Adrenal gland (tissue), 5 donors: ENCODE measurements at regions not wholly inside any gene's neighbourhood (a gene's known extent, or its start where the extent isn't known, plus 50 kb on each side); places are given as distances from the start of the nearest gene placed in this dataset.

Experiments
- CTCF ChIP-seq, 6 experiments: fragments of 450-650 bp in 4 of 6; fragments of 200-600 bp in 2 of 6; sonication (generic) in 1 of 6; IDR thresholded peaks; 1 replicate in 5 of 6; 2 replicates in 1 of 6; pipeline versions ENCODE4 v1.5.1 to v1.8.0; 2016 to 2021; ENCODE audit warnings: antibody characterized with exemption in 6 of 6, mild to moderate bottlenecking in 2 of 6, moderate library complexity in 1 of 6
- POLR2A ChIP-seq, 2 donors: fragments of 450-650 bp; IDR thresholded peaks; one replicate each; pipeline ENCODE4 v1.6.1; 2017; ENCODE audit warnings: antibody characterized with exemption in 2 of 2, mild to moderate bottlenecking in 2 of 2, moderate library complexity in 1 of 2
- donor health status: DM: no; HTN: no; CAD: no.

GRCh38 chrX:45803383-45803921 lies 602.8 kb upstream of the DIPK2B start:
- no peak for TF ChIP-seq CTCF (IDR thresholded peaks at IDR 0.05)
- TF ChIP-seq POLR2A (IDR thresholded peaks at IDR 0.05) = no peak
